WTC11 (cell line): ENCODE measurements at regions not wholly inside any gene's neighbourhood (a gene's known extent, or its start where the extent isn't known, plus 50 kb on each side); places are given as distances from the start of the nearest gene placed in this dataset.

ENCODE experiments used
- ATAC-seq: fragments of 200-7000 bp; cut with Tn5 transposase; 2 replicates; pipeline ENCODE4 v1.10.0; 2021; ENCODE audit warnings: mild to moderate bottlenecking, moderate library complexity
- CTCF ChIA-PET: fragments of 300-600 bp; sonication (Branson Sonifier 250); formaldehyde crosslinking; loops from one replicate; lab custom pipeline; 2021; ENCODE audit warnings: antibody characterized with exemption; lab: Charles Lee
- POLR2A ChIA-PET: fragments of 350-600 bp; sonication (Branson Sonifier 250); formaldehyde crosslinking; loops from one replicate; lab custom pipeline; 2021; ENCODE audit warnings: antibody characterized with exemption; lab: Charles Lee
- DNase-seq: peaks from one replicate; pipeline ENCODE4 v3.0.0; 2021; ENCODE audit warnings: low spot score
- H3K27ac Mint-ChIP-seq: 2 replicates; pipeline ENCODE4 v1.8.0; 2021; ENCODE audit warnings: mixed read lengths
- H3K27me3 Mint-ChIP-seq: 2 replicates; pipeline ENCODE4 v1.8.0; 2021; ENCODE audit warnings: low read depth, mild to moderate bottlenecking, moderate library complexity, mixed read lengths
- H3K36me3 Mint-ChIP-seq: 2 replicates; pipeline ENCODE4 v1.8.0; 2021; ENCODE audit warnings: mixed read lengths
- H3K4me1 Mint-ChIP-seq: 2 replicates; pipeline ENCODE4 v1.8.0; 2022; ENCODE audit warnings: mixed read lengths
- H3K4me3 Mint-ChIP-seq: 2 replicates; pipeline ENCODE4 v1.8.0; 2021; ENCODE audit warnings: mild to moderate bottlenecking, moderate library complexity, mixed read lengths
- H3K9me3 Mint-ChIP-seq: 2 replicates; pipeline ENCODE4 v1.8.0; 2021; ENCODE audit warnings: mixed read lengths
- NFE2L1 ChIP-seq: sonication (generic); formaldehyde crosslinking; IDR thresholded peaks from 2 replicates; pipeline ENCODE4 v1.8.1; 2023; ENCODE audit warnings: missing genetic modification reagents
- NFYB ChIP-seq: sonication (generic); formaldehyde crosslinking; conservative IDR thresholded peaks from 2 replicates; pipeline ENCODE4 v1.8.0; 2022; ENCODE audit warnings: low read depth, missing genetic modification reagents
- ZBTB21 ChIP-seq: sonication (generic); formaldehyde crosslinking; IDR thresholded peaks from 2 replicates; pipeline ENCODE4 v1.8.1; 2023; ENCODE audit warnings: mild to moderate bottlenecking, missing genetic modification reagents, borderline replicate concordance
- ZNF416 ChIP-seq: fragments of 250-450 bp; sonication (Bioruptor Pico); IDR thresholded peaks from 2 replicates; pipeline ENCODE4 v1.9.0; 2021; ENCODE audit warnings: mild to moderate bottlenecking, inconsistent platforms
- TF ChIP-seq, protein P1 (sequence below): sonication (generic); formaldehyde crosslinking; IDR thresholded peaks from 2 replicates; pipeline ENCODE4 v1.8.0; 2023; ENCODE audit warnings: missing genetic modification reagents, mild to moderate bottlenecking, borderline replicate concordance
- TF ChIP-seq, protein P2 (sequence below): sonication (generic); formaldehyde crosslinking; conservative IDR thresholded peaks from 2 replicates; pipeline ENCODE4 v1.8.1; 2023; ENCODE audit warnings: mild to moderate bottlenecking, low read depth, missing genetic modification reagents, moderate library complexity
- TF ChIP-seq, protein P3 (sequence below): sonication (generic); formaldehyde crosslinking; IDR thresholded peaks from 2 replicates; pipeline ENCODE4 v1.8.0; 2023; ENCODE audit warnings: mild to moderate bottlenecking, missing genetic modification reagents
- TF ChIP-seq, protein P4 (sequence below): sonication (generic); formaldehyde crosslinking; IDR thresholded peaks from 2 replicates; pipeline ENCODE4 v1.8.1; 2023; ENCODE audit warnings: mild to moderate bottlenecking, missing genetic modification reagents, moderate library complexity
- TF ChIP-seq, protein P5 (sequence below): fragments of 250-450 bp; sonication (Bioruptor Pico); IDR thresholded peaks from 2 replicates; pipeline ENCODE4 v1.9.0; 2021; ENCODE audit warnings: mild to moderate bottlenecking, borderline replicate concordance
- TF ChIP-seq, protein P6 (sequence below): sonication (generic); formaldehyde crosslinking; IDR thresholded peaks from 2 replicates; pipeline ENCODE4 v1.8.1; 2022; ENCODE audit warnings: low read depth, mild to moderate bottlenecking, moderate library complexity, missing genetic modification reagents, borderline replicate concordance
- TF ChIP-seq, protein P7 (sequence below): sonication (generic); formaldehyde crosslinking; IDR thresholded peaks from 2 replicates; pipeline ENCODE4 v1.8.1; 2022; ENCODE audit warnings: mild to moderate bottlenecking, missing genetic modification reagents, moderate library complexity, borderline replicate concordance
- TF ChIP-seq, protein P8 (sequence below): fragments of 250-450 bp; sonication (Bioruptor Pico); conservative IDR thresholded peaks from 2 replicates; pipeline ENCODE4 v1.9.0; 2021; ENCODE audit warnings: mild to moderate bottlenecking

DNA sequence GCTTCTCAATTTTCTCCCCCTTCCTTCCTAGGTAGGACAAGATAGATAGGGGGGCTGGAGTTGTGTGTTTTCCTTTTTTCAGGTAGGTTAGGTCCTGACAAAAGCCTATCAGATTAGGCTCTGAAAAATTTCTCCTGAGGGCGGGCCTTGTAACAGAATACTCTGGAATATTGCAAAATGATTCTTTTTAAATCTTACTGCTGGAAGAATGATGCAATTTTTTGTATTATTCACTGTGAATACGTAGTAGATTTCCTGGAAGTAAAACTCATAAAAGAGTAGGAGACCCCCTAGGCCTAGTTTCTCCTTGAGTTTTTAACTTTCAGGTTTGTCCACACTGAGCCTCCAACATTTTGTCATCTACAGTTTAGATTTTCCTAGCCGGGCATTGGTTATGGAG is 1701.8 kb downstream of the EFNA5 start:
- TF ChIP-seq, protein P1, sequence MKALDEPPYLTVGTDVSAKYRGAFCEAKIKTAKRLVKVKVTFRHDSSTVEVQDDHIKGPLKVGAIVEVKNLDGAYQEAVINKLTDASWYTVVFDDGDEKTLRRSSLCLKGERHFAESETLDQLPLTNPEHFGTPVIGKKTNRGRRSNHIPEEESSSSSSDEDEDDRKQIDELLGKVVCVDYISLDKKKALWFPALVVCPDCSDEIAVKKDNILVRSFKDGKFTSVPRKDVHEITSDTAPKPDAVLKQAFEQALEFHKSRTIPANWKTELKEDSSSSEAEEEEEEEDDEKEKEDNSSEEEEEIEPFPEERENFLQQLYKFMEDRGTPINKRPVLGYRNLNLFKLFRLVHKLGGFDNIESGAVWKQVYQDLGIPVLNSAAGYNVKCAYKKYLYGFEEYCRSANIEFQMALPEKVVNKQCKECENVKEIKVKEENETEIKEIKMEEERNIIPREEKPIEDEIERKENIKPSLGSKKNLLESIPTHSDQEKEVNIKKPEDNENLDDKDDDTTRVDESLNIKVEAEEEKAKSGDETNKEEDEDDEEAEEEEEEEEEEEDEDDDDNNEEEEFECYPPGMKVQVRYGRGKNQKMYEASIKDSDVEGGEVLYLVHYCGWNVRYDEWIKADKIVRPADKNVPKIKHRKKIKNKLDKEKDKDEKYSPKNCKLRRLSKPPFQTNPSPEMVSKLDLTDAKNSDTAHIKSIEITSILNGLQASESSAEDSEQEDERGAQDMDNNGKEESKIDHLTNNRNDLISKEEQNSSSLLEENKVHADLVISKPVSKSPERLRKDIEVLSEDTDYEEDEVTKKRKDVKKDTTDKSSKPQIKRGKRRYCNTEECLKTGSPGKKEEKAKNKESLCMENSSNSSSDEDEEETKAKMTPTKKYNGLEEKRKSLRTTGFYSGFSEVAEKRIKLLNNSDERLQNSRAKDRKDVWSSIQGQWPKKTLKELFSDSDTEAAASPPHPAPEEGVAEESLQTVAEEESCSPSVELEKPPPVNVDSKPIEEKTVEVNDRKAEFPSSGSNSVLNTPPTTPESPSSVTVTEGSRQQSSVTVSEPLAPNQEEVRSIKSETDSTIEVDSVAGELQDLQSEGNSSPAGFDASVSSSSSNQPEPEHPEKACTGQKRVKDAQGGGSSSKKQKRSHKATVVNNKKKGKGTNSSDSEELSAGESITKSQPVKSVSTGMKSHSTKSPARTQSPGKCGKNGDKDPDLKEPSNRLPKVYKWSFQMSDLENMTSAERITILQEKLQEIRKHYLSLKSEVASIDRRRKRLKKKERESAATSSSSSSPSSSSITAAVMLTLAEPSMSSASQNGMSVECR (CRISPR knock-in tag), result no peak
- TF ChIP-seq, protein P2, sequence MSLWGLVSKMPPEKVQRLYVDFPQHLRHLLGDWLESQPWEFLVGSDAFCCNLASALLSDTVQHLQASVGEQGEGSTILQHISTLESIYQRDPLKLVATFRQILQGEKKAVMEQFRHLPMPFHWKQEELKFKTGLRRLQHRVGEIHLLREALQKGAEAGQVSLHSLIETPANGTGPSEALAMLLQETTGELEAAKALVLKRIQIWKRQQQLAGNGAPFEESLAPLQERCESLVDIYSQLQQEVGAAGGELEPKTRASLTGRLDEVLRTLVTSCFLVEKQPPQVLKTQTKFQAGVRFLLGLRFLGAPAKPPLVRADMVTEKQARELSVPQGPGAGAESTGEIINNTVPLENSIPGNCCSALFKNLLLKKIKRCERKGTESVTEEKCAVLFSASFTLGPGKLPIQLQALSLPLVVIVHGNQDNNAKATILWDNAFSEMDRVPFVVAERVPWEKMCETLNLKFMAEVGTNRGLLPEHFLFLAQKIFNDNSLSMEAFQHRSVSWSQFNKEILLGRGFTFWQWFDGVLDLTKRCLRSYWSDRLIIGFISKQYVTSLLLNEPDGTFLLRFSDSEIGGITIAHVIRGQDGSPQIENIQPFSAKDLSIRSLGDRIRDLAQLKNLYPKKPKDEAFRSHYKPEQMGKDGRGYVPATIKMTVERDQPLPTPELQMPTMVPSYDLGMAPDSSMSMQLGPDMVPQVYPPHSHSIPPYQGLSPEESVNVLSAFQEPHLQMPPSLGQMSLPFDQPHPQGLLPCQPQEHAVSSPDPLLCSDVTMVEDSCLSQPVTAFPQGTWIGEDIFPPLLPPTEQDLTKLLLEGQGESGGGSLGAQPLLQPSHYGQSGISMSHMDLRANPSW (CRISPR knock-in tag), result no peak
- TF ChIP-seq ZNF416 (CRISPR knock-in tag), result no peak
- TF ChIP-seq ZBTB21 (CRISPR knock-in tag), result no peak
- TF ChIP-seq NFYB (CRISPR knock-in tag), result no peak
- TF ChIP-seq, protein P3, sequence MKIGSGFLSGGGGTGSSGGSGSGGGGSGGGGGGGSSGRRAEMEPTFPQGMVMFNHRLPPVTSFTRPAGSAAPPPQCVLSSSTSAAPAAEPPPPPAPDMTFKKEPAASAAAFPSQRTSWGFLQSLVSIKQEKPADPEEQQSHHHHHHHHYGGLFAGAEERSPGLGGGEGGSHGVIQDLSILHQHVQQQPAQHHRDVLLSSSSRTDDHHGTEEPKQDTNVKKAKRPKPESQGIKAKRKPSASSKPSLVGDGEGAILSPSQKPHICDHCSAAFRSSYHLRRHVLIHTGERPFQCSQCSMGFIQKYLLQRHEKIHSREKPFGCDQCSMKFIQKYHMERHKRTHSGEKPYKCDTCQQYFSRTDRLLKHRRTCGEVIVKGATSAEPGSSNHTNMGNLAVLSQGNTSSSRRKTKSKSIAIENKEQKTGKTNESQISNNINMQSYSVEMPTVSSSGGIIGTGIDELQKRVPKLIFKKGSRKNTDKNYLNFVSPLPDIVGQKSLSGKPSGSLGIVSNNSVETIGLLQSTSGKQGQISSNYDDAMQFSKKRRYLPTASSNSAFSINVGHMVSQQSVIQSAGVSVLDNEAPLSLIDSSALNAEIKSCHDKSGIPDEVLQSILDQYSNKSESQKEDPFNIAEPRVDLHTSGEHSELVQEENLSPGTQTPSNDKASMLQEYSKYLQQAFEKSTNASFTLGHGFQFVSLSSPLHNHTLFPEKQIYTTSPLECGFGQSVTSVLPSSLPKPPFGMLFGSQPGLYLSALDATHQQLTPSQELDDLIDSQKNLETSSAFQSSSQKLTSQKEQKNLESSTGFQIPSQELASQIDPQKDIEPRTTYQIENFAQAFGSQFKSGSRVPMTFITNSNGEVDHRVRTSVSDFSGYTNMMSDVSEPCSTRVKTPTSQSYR (CRISPR knock-in tag), result no peak
- TF ChIP-seq NFE2L1 (CRISPR knock-in tag), result no peak
- TF ChIP-seq, protein P4, sequence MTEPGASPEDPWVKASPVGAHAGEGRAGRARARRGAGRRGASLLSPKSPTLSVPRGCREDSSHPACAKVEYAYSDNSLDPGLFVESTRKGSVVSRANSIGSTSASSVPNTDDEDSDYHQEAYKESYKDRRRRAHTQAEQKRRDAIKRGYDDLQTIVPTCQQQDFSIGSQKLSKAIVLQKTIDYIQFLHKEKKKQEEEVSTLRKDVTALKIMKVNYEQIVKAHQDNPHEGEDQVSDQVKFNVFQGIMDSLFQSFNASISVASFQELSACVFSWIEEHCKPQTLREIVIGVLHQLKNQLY (CRISPR knock-in tag), result no peak
- TF ChIP-seq, protein P5, sequence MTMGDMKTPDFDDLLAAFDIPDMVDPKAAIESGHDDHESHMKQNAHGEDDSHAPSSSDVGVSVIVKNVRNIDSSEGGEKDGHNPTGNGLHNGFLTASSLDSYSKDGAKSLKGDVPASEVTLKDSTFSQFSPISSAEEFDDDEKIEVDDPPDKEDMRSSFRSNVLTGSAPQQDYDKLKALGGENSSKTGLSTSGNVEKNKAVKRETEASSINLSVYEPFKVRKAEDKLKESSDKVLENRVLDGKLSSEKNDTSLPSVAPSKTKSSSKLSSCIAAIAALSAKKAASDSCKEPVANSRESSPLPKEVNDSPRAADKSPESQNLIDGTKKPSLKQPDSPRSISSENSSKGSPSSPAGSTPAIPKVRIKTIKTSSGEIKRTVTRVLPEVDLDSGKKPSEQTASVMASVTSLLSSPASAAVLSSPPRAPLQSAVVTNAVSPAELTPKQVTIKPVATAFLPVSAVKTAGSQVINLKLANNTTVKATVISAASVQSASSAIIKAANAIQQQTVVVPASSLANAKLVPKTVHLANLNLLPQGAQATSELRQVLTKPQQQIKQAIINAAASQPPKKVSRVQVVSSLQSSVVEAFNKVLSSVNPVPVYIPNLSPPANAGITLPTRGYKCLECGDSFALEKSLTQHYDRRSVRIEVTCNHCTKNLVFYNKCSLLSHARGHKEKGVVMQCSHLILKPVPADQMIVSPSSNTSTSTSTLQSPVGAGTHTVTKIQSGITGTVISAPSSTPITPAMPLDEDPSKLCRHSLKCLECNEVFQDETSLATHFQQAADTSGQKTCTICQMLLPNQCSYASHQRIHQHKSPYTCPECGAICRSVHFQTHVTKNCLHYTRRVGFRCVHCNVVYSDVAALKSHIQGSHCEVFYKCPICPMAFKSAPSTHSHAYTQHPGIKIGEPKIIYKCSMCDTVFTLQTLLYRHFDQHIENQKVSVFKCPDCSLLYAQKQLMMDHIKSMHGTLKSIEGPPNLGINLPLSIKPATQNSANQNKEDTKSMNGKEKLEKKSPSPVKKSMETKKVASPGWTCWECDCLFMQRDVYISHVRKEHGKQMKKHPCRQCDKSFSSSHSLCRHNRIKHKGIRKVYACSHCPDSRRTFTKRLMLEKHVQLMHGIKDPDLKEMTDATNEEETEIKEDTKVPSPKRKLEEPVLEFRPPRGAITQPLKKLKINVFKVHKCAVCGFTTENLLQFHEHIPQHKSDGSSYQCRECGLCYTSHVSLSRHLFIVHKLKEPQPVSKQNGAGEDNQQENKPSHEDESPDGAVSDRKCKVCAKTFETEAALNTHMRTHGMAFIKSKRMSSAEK (CRISPR knock-in tag), result no peak
- TF ChIP-seq, protein P6, sequence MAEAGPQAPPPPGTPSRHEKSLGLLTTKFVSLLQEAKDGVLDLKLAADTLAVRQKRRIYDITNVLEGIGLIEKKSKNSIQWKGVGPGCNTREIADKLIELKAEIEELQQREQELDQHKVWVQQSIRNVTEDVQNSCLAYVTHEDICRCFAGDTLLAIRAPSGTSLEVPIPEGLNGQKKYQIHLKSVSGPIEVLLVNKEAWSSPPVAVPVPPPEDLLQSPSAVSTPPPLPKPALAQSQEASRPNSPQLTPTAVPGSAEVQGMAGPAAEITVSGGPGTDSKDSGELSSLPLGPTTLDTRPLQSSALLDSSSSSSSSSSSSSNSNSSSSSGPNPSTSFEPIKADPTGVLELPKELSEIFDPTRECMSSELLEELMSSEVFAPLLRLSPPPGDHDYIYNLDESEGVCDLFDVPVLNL (CRISPR knock-in tag), result no peak
- TF ChIP-seq, protein P7, sequence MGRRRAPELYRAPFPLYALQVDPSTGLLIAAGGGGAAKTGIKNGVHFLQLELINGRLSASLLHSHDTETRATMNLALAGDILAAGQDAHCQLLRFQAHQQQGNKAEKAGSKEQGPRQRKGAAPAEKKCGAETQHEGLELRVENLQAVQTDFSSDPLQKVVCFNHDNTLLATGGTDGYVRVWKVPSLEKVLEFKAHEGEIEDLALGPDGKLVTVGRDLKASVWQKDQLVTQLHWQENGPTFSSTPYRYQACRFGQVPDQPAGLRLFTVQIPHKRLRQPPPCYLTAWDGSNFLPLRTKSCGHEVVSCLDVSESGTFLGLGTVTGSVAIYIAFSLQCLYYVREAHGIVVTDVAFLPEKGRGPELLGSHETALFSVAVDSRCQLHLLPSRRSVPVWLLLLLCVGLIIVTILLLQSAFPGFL (CRISPR knock-in tag), result no peak
- TF ChIP-seq, protein P8, sequence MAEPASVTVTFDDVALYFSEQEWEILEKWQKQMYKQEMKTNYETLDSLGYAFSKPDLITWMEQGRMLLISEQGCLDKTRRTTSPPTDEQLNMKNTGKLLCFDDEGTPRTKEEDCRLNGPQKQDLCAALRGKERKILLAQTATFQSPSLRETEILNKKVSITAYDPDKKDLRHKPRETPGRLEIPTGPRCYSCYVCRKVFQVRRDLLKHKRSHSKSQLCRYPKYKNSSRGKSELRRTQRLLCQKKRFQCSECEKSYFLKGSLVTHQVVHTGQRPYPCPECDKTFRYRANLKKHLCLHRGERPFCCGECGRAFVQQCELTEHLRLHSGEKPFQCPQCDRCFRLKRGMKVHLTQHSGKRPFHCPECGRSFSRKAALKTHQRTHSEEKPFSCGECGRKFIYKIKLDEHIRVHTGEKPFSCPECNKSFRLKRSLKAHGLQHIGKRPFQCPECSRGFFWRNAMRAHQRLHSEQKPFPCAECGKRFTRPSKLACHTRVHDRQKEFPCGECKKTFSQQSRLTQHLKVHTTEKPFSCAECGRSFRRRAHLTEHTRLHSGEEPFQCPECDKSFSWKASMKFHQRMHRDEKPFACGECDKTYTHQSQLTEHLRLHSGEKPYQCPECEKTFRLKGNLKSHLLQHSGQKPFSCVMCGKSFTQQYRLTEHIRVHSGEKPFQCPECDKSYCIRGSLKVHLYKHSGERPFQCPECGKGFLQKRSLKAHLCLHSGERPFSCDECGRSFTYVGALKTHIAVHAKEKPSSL, result no peak
- TF ChIP-seq, all 79 proteins: peak for 0

More for the DNA sequence above, 1701.8 kb downstream of the EFNA5 start:
- Mint-ChIP-seq H3K36me3 (no peaks in the 10 kb centered on the region), H3K27ac (no peak overlapping the region), H3K9me3 (no peaks in the 10 kb centered on the region), H3K4me1 (no peaks in the 10 kb centered on the region), H3K4me3 (no peak overlapping the region), H3K27me3 (no peaks in the 10 kb centered on the region)
- ChIA-PET CTCF (no interaction called here), POLR2A (no interaction called here)
- DNase-seq, result no peak
- ATAC-seq, result no peak
